Posterior vena cava (tissue), 2 donors: ENCODE measurements at regions not wholly inside any gene's neighbourhood (a gene's known extent, or its start where the extent isn't known, plus 50 kb on each side); places are given as distances from the start of the nearest gene placed in this dataset.

Source experiments
- DNase-seq: peaks from one replicate; pipeline ENCODE4 v3.0.0-alpha.2; 2020; ENCODE audit warnings: low spot score
- intact Hi-C, 2 donors: fragments of 100-400 bp; cut with DNase I; formaldehyde crosslinking; loops; one replicate each; pipeline versions ENCODE4 v1.14.1 to v1.14.2; 2022 to 2023
- donor health status: DM: yes; HTN: yes; CAD: no.
- donor health status: DM: yes; HTN: yes; CAD: no.

GRCh38 chr18:45167631-45168280 lies 447.5 kb upstream of the SLC14A2 start:
- intact Hi-C loops, result no loop called here
- no peak for DNase-seq

- no peak for DNase-seq
- intact Hi-C loops, result no loop called here
Observed at GRCh38 chr18:45168866-45169600, 446.2 kb upstream of the SLC14A2 start.

DNA sequence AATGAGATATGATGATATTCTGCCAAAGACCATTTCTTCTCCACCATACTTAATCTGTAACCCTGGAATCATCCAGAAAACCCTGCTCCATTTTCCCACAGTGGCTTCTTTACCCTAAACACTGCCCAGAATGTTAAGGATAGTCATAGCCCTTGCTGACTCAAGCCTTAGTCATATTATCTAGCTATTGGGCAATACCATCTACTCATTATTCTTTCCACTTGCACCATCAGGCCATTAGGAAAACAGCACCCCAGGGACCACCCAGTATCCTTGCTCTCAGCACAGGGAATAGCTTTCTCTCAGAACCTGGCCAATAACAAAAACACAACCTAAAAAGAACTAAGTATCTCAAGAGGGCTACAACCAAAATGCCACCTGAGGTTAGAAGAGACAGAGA lies 445.7 kb upstream of the SLC14A2 start:
- DNase-seq, result no peak
- intact Hi-C loops, result no loop called here

- intact Hi-C loops, result no loop called here
- no peak for DNase-seq
Observed at GRCh38 chr18:45171679-45172191, 443.5 kb upstream of the SLC14A2 start.

DNA sequence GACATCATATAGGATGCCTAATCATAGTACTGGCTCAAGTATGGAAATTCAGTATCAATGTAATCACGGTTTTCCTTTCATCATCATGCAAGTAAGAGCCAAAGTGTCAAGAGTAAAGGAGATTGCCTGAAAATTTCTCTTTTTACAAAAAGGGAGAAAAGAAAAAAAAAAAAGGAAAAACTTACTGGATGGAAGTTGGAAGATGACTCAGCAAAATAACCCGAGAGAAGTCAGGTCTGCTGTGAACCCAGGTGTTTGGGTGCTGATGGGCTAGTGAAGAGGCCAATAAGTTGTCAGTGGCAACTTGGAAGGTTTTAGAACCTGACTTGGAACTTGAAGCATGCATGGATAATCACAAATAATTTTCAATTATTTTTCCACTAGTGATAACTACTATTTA lies 441.9 kb upstream of the SLC14A2 start:
- intact Hi-C loops, result no loop called here
- no peak for DNase-seq

DNA sequence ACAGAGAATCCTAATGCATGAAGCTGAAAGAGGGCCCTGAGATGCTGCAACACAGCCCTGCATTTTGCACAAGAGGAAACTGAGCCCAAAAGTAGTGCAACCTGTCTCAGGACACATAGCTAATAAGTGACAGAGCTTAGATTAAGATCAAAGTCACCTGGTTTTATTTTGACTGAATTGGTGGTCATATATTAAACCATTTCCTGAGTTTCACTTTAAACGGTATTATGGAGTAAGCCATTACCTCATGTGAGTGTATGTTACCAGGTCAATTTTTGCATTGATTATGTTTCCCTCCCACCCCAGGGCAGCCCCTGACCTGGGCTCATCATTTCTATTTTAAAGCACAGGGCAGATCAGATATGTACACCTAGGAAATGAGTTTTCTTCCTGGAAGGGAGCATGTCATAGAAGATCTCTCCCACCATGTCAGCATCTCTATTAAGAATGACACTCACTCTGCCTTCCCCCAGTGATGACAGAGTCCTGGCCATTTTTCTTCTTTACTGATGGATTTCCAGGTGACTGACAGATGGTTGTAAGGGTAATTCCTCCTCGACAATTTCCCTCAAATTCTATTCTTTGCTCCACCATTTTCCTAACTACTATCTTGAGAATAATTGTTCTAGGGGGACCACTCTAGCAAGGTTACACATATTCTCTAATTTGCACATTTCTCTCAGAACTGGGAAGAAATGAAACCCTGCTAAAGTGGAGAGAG lies 441.3 kb upstream of the SLC14A2 start:
- DNase-seq, result no peak
- intact Hi-C loops, result no loop called here

GRCh38 chr18:45174629-45175136 lies 440.6 kb upstream of the SLC14A2 start:
- intact Hi-C loops, result no loop called here

DNA sequence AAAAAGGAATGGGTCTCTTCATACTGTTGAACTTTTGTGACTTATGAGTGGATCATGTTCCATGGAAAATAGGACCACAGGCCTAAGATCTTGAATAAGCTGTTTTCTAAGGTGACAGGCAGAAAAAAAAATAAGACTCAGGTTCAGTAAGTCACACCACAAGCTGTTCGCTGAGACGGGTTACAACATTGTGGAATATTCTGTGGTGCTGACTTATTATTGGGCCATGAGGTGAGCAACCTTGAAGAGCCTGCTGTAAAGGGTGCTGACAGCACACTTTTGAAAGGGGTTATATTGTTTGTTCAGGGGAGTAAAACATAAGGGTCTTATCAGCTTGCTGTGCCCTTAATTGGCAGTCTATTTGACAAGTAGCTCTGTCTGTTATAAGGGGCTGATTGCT lies 439.8 kb upstream of the SLC14A2 start:
- intact Hi-C loops, result no loop called here
- DNase-seq, result no peak

More at GRCh38 chr18:45174629-45175136, 440.6 kb upstream of the SLC14A2 start:
- no peak for DNase-seq

- intact Hi-C loops, result no loop called here
- no peak for DNase-seq
Observed at GRCh38 chr18:45186832-45187231, 428.4 kb upstream of the SLC14A2 start.

- no peak for DNase-seq
- intact Hi-C loops, result no loop called here
Observed at GRCh38 chr18:45191795-45192194, 423.5 kb upstream of the SLC14A2 start.

DNA sequence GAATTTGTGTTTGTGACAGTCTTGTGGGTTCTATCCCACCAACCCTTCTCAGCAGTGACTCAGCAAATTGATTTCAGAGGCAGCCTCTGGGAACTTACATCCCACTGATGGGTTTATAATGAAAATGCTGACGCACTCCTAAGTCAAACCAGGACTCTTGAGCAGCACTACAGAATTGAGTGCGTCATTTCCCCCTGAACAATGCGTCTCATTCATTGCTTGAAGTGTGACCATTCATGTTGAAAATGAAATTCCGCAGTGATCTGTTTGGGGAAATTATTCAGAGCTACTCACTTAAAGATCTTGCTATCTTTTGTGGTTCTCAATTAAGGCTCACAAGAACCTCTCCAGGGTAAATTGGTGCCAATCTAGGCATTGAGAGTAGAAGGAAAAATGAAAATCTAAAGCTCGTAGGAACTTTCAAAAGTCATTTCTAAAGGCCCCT lies 417.7 kb upstream of the SLC14A2 start:
- no peak for DNase-seq
- intact Hi-C loops, result no loop called here

DNA sequence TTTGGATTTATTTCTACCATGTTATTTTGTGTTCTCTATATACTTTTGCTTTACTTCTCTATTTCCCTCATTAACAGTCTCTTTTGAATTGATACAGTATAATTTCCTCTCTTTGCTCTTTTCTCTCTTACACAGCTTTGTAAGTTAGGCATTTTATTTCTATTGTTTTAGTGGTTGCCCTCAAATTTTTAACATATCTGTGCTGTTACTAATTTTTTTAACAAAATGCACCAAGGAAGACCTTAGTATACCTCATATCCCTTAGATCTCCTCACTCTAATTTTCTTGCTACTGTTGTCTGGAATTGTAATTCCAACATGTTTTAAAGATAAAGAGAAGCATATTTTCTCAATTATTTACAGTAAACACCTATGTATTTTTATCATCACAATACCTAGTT lies 416.8 kb upstream of the SLC14A2 start:
- no peak for DNase-seq
- intact Hi-C loops, result no loop called here

DNA sequence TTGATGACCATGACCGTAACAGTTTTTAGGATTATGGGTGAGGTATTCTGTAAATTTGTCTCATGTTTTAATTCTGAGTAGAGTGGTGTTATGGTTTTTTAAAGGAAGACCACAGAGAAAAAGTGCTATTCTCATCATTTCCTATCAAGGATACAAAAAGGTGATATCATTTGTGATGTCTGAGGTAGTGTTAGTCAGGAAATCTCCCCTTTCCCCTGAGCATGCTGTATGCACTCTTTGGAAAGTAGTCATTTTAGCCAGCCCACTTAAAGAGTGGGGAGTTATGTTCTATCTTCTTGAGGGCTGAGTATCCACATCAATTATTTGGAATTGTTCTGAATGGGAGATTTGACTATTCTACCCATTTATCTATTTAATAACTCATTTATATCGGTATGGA lies 414.2 kb upstream of the SLC14A2 start:
- no peak for DNase-seq
- intact Hi-C loops, result no loop called here

- intact Hi-C loops, result no loop called here
Observed at GRCh38 chr18:45201489-45201888, 413.8 kb upstream of the SLC14A2 start.

DNA sequence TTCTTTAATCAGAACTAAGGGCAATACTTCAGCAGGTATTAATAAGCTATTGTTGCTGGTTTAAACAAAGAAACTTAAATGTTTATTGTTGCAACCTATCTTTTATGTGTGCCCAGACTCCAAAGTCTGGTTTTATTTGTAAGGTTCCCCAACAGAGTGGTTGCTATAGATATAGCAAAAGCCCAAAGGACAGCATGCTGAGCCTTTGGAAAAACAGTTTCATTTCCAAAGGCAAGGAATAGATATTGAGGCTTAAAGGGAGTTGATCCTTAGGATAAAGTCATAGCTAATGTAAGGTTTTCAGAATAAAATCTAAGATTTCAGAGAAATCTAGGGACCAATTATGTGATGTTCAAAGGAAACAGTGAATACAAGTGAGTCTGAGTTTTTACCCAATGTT lies 413.2 kb upstream of the SLC14A2 start:
- intact Hi-C loops, result no loop called here
- no peak for DNase-seq

More at GRCh38 chr18:45201489-45201888, 413.8 kb upstream of the SLC14A2 start:
- no peak for DNase-seq

- intact Hi-C loops, result no loop called here
- DNase-seq, result no peak
Observed at GRCh38 chr18:45203677-45204076, 411.6 kb upstream of the SLC14A2 start.

DNA sequence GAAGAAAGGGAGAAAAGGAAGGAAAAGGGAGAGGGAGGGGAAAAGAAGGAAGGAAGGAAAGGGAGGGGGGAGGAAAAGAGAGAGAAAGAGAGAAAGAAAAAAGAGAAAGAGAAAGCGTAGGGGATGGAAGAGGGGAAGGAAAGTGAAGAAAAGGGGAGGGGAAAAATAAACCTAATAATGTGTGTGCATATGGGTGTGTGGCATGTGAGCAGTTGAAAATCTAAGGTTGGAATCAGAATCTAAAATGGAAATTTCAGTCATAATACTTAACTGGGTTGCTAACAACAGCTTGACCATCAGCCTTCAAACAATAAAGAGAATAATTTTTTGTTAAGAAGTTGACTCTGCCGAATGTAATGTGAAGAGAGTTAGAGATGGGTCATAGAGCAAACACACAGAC lies 407.9 kb upstream of the SLC14A2 start:
- intact Hi-C loops, result no loop called here
- no peak for DNase-seq

GRCh38 chr18:45208164-45208563 lies 407.1 kb upstream of the SLC14A2 start:
- no peak for DNase-seq
- intact Hi-C loops, result no loop called here

DNA sequence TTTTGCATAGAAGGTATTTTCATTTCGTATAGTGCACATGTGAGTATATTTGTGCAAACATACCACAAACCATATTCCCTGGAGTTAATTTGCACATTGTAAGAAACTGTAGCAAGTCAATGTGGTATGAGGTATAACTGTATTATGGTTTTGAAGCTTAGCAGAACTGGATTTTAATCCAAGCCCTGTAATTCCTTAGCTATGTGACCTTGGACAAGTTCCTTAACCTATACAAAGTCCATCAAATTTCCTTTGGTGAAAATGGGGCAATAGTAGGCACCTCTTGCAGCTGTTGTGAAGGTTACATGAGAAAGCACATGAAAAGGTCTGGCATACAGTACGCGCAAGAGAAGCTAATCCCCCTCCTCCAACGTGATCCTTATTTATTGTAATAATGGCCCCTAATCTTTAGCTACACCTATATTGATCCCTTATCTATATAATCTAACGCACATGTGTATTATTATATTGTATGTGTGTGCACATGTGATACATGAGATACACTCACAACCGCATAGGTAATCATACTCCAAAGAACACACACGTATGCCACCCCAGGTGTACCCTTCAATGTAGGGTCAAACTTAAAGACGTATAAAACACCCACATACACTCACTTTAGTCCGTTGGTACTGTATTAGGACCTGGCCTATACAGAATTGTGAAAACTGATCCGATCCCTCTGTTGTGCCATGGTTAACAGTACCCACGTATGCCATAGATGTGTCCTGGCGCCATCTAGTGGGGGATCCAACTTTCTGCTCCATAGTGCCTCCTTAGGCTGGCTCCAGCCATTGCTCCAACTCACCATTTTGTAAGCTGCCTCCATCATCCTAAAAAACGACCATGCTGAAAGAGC lies 402.9 kb upstream of the SLC14A2 start:
- peak; percentile 93 for DNase-seq
- intact Hi-C loops, result loop anchor here in 1 of 2 donors (5.0 kb wide), 1 partner anchor 320 kb away; no protein-coding TSS in a partner anchor
